NB4 (cell line): ENCODE measurements at regions not wholly inside any gene's neighbourhood (a gene's known extent, or its start where the extent isn't known, plus 50 kb on each side); places are given as distances from the start of the nearest gene placed in this dataset.

Source experiments
- DNase-seq: peaks from one replicate; pipeline ENCODE4 v3.0.0; 2010; ENCODE audit warnings: low read depth
- H3K4me3 ChIP-seq: one replicate; pipeline ENCODE4 v1.5.1; 2011; ENCODE audit warnings: mild to moderate bottlenecking, low read depth, low read length, moderate library complexity
- CTCF ChIP-seq: IDR thresholded peaks from one replicate; pipeline ENCODE4 v1.5.1; 2012; ENCODE audit warnings: low read depth, low read length
- MYC ChIP-seq: IDR thresholded peaks from 2 replicates; pipeline ENCODE4 v1.6.1; 2011; ENCODE audit warnings: low read depth, low read length
- POLR2A ChIP-seq: IDR thresholded peaks from 2 replicates; pipeline ENCODE4 v1.6.1; 2011; ENCODE audit warnings: mild to moderate bottlenecking; ENCODE audit not compliant: insufficient read length; ENCODE audit errors: extremely low read depth
- TF ChIP-seq, protein P1 (sequence below): IDR thresholded peaks from 2 replicates; pipeline ENCODE4 v1.6.1; 2011; ENCODE audit warnings: low read depth, low read length

GRCh38 chr13:44165889-44166496 lies 207.6 kb upstream of the SERP2 start:
- TF ChIP-seq, protein P1, sequence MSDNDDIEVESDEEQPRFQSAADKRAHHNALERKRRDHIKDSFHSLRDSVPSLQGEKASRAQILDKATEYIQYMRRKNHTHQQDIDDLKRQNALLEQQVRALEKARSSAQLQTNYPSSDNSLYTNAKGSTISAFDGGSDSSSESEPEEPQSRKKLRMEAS, result no peak
- TF ChIP-seq CTCF (no peak), POLR2A (no peak), MYC (no peak)
- DNase-seq, result no peak
- H3K4me3 ChIP-seq, result no peak overlapping the region

- H3K4me3 ChIP-seq, result no peak overlapping the region
- TF ChIP-seq, protein P1, result no peak
- TF ChIP-seq CTCF, result no peak
- no peak for TF ChIP-seq POLR2A
- DNase-seq, result no peak
Observed at GRCh38 chr13:44169018-44169911, 204.4 kb upstream of the SERP2 start.

GRCh38 chr13:44170731-44171130 lies 202.9 kb upstream of the SERP2 start:
- TF ChIP-seq CTCF (no peak), MYC (no peak), POLR2A (no peak)
- TF ChIP-seq, protein P1, result no peak
- no peak for DNase-seq
- no peak overlapping the region for H3K4me3 ChIP-seq

GRCh38 chr13:44171156-44171555 lies 202.5 kb upstream of the SERP2 start:
- TF ChIP-seq CTCF (no peak), MYC (no peak), POLR2A (no peak)
- TF ChIP-seq, protein P1, result no peak
- DNase-seq, result no peak
- no peak overlapping the region for H3K4me3 ChIP-seq

- no peak for DNase-seq
- no peak overlapping the region for H3K4me3 ChIP-seq
- TF ChIP-seq, protein P1, result no peak
- TF ChIP-seq POLR2A (no peak), MYC (no peak), CTCF (no peak)
Observed at GRCh38 chr13:44171861-44172260, 201.8 kb upstream of the SERP2 start.
